Left ventricle myocardium inferior (tissue), 1 donor: ENCODE measurements at regions not wholly inside any gene's neighbourhood (a gene's known extent, or its start where the extent isn't known, plus 50 kb on each side); places are given as distances from the start of the nearest gene placed in this dataset.
"Not testable (repeated sequence)": the region's sequence is repeated elsewhere in the genome, so short reads cannot be mapped to it uniquely, and the experiment has no call there.

Experiments
- DNase-seq: peaks from one replicate; pipeline ENCODE4 v3.0.0-alpha.2; 2020
- H3K27ac ChIP-seq: fragments of 200-600 bp; replicated peaks from 2 replicates; pipeline ENCODE4 v1.8.0; 2021
- H3K27me3 ChIP-seq: fragments of 200-600 bp; 2 replicates; pipeline ENCODE4 v1.8.0; 2021; ENCODE audit warnings: low read depth
- H3K36me3 ChIP-seq: fragments of 200-600 bp; 2 replicates; pipeline ENCODE4 v1.8.0; 2021
- H3K4me1 ChIP-seq: fragments of 200-600 bp; 2 replicates; pipeline ENCODE4 v1.8.0; 2021
- H3K4me3 ChIP-seq: fragments of 200-600 bp; 2 replicates; pipeline ENCODE4 v1.8.0; 2021; ENCODE audit warnings: mild to moderate bottlenecking, moderate library complexity
- H3K9me3 ChIP-seq: fragments of 200-600 bp; replicated peaks from 2 replicates; pipeline ENCODE4 v1.8.0; 2021
- intact Hi-C: fragments of 100-400 bp; cut with micrococcal nuclease; formaldehyde crosslinking; loops from one replicate; pipeline ENCODE4 v1.11.0; 2022
- TF ChIP-seq, protein P1 (sequence below): fragments of 200-600 bp; IDR thresholded peaks from 2 replicates; pipeline ENCODE4 v1.8.0; 2021; ENCODE audit warnings: antibody characterized with exemption, mild to moderate bottlenecking, borderline replicate concordance
- donor health status: DM: no; HTN: yes; CAD: no; lungs with severe emphysema.

DNA sequence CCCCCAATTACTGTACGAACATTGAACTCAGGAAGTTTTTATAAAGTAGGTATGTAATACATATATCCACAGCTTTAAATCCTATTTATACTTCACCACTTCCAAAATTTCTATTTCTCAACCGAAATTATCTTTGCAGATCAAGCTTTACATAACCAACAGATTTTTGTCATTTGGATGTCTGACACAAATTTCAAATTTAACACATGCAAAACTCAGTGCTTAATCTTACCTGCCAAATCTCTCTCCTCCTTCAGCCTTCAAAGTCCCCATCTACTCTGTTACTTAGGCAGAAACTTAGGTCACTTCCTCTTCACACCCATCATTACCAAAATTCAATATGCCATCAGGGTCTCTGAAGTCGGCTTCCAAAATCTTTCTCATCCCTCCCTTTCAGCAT, 990.1 kb upstream of the NRXN1 start:
- no peaks in the 10 kb centered on the region for H3K4me1 ChIP-seq
- intact Hi-C loops, result no loop called here

DNA sequence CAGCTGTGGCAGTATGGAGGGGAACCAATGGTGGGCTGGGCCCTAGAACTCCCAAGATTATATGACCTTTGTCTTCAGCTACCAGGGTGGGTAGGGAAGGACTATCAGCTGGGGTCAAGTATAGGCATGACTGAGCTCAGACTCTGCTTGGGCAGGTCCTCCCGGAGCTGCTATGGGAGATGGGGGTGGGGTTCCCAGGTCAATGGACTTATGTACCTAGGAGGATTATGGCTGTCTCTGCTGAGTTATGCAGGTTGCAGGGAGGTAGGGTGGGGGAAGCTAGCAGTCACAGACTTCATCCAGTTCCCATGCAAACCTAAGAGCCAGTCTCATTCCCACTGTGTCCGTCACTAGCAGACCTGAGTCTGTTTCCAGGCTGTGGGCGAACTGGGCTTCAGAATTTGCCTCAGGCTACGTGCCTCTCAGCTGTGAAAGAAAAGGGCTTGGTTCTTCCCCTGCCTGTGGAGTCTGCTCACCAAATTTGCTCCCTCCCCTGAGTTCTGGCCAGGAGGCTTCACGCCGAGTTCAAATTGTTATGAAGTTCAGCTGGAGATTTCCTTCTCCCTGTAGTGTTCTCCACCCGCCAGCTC, 985.8 kb upstream of the NRXN1 start:
- H3K36me3 ChIP-seq, result no peaks in the 10 kb centered on the region
- intact Hi-C loops, result no loop called here
- DNase-seq, result no peak
- H3K9me3 ChIP-seq, result no peaks in the 10 kb centered on the region
- no peaks in the 10 kb centered on the region for H3K27me3 ChIP-seq
- no peak overlapping the region for H3K4me3 ChIP-seq
- TF ChIP-seq, protein P1, sequence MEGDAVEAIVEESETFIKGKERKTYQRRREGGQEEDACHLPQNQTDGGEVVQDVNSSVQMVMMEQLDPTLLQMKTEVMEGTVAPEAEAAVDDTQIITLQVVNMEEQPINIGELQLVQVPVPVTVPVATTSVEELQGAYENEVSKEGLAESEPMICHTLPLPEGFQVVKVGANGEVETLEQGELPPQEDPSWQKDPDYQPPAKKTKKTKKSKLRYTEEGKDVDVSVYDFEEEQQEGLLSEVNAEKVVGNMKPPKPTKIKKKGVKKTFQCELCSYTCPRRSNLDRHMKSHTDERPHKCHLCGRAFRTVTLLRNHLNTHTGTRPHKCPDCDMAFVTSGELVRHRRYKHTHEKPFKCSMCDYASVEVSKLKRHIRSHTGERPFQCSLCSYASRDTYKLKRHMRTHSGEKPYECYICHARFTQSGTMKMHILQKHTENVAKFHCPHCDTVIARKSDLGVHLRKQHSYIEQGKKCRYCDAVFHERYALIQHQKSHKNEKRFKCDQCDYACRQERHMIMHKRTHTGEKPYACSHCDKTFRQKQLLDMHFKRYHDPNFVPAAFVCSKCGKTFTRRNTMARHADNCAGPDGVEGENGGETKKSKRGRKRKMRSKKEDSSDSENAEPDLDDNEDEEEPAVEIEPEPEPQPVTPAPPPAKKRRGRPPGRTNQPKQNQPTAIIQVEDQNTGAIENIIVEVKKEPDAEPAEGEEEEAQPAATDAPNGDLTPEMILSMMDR, result no peak
- no peaks in the 10 kb centered on the region for H3K4me1 ChIP-seq
- H3K27ac ChIP-seq, result no peak overlapping the region

More for the DNA sequence above, 990.1 kb upstream of the NRXN1 start:
- Histone ChIP-seq H3K27me3 (no peaks in the 10 kb centered on the region), H3K4me3 (no peak overlapping the region), H3K9me3 (no peaks in the 10 kb centered on the region), H3K27ac (no peak overlapping the region), H3K36me3 (no peaks in the 10 kb centered on the region)
- TF ChIP-seq, protein P1, result no peak
- no peak for DNase-seq

DNA sequence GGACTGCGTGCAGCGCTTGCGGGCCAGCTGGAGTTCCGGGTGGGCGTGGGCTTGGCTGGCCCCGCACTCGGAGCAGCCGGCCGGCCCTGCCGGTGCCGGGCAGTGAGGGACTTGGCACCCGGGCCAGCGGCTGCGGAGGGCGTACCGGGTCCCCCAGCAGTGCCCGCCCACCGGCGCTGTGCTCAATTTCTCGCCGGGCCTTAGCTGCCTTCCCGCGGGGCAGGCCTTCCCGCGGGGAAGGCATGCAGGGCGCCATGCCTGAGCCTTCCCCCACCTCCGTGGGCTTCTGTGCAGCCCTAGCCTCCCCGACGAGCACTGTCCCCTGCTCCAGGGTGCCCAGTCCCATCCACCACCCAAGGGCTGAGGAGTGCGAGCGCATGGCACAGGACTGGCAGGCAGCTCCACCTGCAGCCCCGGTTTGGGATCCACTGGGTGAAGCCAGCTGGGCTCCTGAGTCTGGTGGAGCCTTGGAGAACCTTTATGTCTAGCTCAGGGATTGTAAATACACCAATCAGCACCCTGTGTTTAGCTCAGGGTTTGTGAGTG, 975.0 kb upstream of the NRXN1 start:
- DNase-seq, H3K27me3 ChIP-seq, intact Hi-C loops, H3K36me3 ChIP-seq, H3K4me1 ChIP-seq, H3K27ac ChIP-seq, H3K4me3 ChIP-seq, H3K9me3 ChIP-seq: not testable (repeated sequence)

DNA sequence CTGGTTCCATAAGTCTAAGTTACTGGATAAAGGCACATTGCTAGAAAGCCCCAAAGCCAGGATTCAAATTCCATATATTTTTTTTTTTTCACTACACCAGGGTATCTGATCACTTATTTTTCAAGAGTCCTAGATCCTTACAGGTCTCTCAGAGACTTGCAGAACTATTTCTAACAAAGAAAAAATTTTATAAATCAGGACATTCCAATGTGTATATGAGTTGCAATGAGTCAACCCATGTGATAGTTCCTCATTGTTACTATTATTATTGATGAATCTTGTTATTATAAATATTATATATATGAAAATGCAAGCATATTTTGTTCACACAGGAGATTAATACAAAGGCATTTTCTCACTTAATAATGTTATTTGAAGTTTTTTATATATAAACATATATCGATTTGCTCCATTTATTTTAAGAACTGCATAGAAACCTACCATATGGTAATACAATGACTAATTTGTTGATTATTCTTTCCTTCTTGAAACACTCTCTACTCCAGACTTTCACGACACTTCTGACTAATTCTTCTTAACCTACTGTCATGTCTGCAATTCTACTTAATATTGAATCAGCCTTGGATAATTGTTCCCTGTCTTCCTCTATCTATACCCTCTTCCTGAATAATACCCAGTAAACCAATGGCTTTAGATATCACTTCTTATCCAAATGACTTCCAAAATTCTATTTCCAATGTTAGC, 968.4 kb upstream of the NRXN1 start:
- intact Hi-C loops, result no loop called here
- H3K27me3 ChIP-seq, result no peaks in the 10 kb centered on the region
- TF ChIP-seq, protein P1, result no peak
- no peak for DNase-seq
- H3K4me1 ChIP-seq, result peaks cover 6% of the 10 kb centered on the region
- H3K36me3 ChIP-seq, result no peaks in the 10 kb centered on the region
- no peak overlapping the region for H3K4me3 ChIP-seq
- H3K27ac ChIP-seq, result no peak overlapping the region
- H3K9me3 ChIP-seq, result peaks cover 7% of the 10 kb centered on the region

DNA sequence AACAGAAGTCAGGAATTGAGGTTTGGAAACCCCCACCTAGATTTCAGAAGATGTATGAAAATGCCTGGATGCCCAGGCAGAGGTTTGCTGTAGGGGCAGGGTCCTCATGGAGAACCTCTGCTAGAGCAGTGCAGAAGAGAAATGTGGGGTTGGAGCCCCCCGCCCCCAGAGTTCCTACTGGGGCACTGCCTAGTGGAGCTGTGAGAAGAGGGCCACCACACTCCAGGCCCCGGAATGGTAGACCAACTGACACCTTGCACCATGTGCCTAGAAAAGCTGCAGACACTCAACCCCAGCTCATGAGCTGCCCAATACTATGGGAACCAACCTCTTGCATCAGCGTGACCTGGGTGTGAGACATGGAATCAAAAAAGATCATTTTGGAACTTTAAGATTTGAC, 967.0 kb upstream of the NRXN1 start:
- no peak overlapping the region for H3K4me3 ChIP-seq
- intact Hi-C loops, result no loop called here
- no peak for DNase-seq

More for the DNA sequence above, 967.0 kb upstream of the NRXN1 start:
- Histone ChIP-seq H3K4me1 (peaks cover 14% of the 10 kb centered on the region), H3K27ac (no peak overlapping the region), H3K36me3 (no peaks in the 10 kb centered on the region), H3K9me3 (peaks cover 7% of the 10 kb centered on the region), H3K27me3 (no peaks in the 10 kb centered on the region)
- TF ChIP-seq, protein P1, result no peak
